ENCODE measurements at regions not wholly inside any gene's neighbourhood (a gene's known extent, or its start where the extent isn't known, plus 50 kb on each side); places are given as distances from the start of the nearest gene placed in this dataset.

DNA sequence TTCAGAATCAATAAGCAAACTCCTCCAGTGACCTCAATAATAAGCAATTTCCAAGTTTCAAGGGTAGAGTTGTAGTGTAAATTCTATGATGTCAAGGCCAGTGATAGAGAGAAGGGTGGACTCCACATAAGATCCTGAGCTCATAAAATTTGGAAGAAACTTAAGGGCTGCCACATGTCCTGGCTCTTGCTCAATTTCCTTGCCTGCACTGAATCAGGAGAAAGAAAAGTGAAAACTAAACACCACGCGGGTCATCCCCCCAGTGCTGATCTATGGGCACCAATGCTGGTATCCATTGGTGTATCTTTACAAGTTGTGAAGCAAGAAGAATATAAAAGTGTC, 392.0 kb upstream of the INTU start:
- Mint-ChIP-seq H3K4me3 (no peak overlapping the region), H3K27me3 (ENCODE audit: low read depth) (no peaks in the 10 kb centered on the region), H3K9me3 (no peaks in the 10 kb centered on the region), H3K4me1 (peaks cover 23% of the 10 kb centered on the region), H3K27ac (peak overlapping the region; percentile 33 to 84 (median 82)), H3K36me3 (ENCODE audit: low read depth) (no peaks in the 10 kb centered on the region)
- no peak for TF ChIP-seq CTCF (IDR thresholded peaks at IDR 0.05; ENCODE audit: unreplicated experiment in 3 of 3)

- Mint-ChIP-seq H3K27ac (no peak overlapping the region), H3K4me1 (peaks cover 13% of the 10 kb centered on the region), H3K36me3 (ENCODE audit: low read depth) (no peaks in the 10 kb centered on the region), H3K27me3 (ENCODE audit: low read depth) (no peaks in the 10 kb centered on the region), H3K9me3 (no peaks in the 10 kb centered on the region), H3K4me3 (no peak overlapping the region)
- no peak for TF ChIP-seq CTCF (IDR thresholded peaks at IDR 0.05; ENCODE audit: unreplicated experiment in 3 of 3)
Observed at GRCh38 chr4:127244515-127244914, 388.2 kb upstream of the INTU start.

- Mint-ChIP-seq H3K4me3 (no peak overlapping the region), H3K27ac (peak overlapping the region in 2 of 3 experiments; percentile 8 to 39), H3K27me3 (ENCODE audit: low read depth) (no peaks in the 10 kb centered on the region), H3K36me3 (ENCODE audit: low read depth) (no peaks in the 10 kb centered on the region), H3K9me3 (no peaks in the 10 kb centered on the region), H3K4me1 (peaks cover 4% of the 10 kb centered on the region)
- no peak for TF ChIP-seq CTCF (IDR thresholded peaks at IDR 0.05; ENCODE audit: unreplicated experiment in 3 of 3)
Observed at GRCh38 chr4:127246963-127247952, 385.5 kb upstream of the INTU start.

- Mint-ChIP-seq H3K4me3 (no peak overlapping the region), H3K36me3 (ENCODE audit: low read depth) (no peaks in the 10 kb centered on the region), H3K27ac (no peak overlapping the region), H3K4me1 (peaks cover 4% of the 10 kb centered on the region), H3K9me3 (no peaks in the 10 kb centered on the region), H3K27me3 (ENCODE audit: low read depth) (no peaks in the 10 kb centered on the region)
- no peak for TF ChIP-seq CTCF (IDR thresholded peaks at IDR 0.05; ENCODE audit: unreplicated experiment in 3 of 3)
Observed at GRCh38 chr4:127249066-127249766, 383.5 kb upstream of the INTU start.

DNA sequence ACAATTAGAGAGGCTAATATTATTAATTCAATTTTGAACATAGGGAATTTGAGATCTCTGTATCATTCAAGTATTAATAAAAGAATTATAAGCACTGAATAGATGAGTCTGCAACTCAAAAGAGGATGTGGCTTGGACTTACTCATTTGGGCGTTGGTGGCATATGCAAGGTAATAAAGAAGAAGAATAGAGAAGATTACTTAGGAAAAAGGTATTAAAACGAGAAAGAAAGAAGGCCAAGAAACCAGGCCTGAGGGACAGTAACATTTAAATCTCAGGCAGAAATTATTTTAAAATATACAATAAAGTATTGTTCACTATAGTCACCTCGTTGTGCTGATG, 383.0 kb upstream of the INTU start:
- H3K27ac Mint-ChIP-seq: no peak overlapping the region
- H3K36me3 Mint-ChIP-seq (ENCODE audit: low read depth): no peaks in the 10 kb centered on the region
- H3K9me3 Mint-ChIP-seq: no peaks in the 10 kb centered on the region
- H3K4me1 Mint-ChIP-seq: peaks cover 4% of the 10 kb centered on the region
- no peak for TF ChIP-seq CTCF (IDR thresholded peaks at IDR 0.05; ENCODE audit: unreplicated experiment in 3 of 3)
- no peaks in the 10 kb centered on the region for H3K27me3 Mint-ChIP-seq (ENCODE audit: low read depth)
- H3K4me3 Mint-ChIP-seq: no peak overlapping the region

All from nephron (organoid).